ENCODE measurements at regions not wholly inside any gene's neighbourhood (a gene's known extent, or its start where the extent isn't known, plus 50 kb on each side); places are given as distances from the start of the nearest gene placed in this dataset.

- Mint-ChIP-seq H3K4me3 (ENCODE audit: unreplicated experiment) (no peak overlapping the region), H3K27ac (ENCODE audit: low read depth, unreplicated experiment) (no peak overlapping the region), H3K36me3 (ENCODE audit: insufficient read depth, unreplicated experiment) (no peaks in the 10 kb centered on the region), H3K4me1 (ENCODE audit: insufficient read depth, unreplicated experiment) (no peaks in the 10 kb centered on the region), H3K9me3 (ENCODE audit: unreplicated experiment) (no peaks in the 10 kb centered on the region), H3K27me3 (ENCODE audit: insufficient read depth, unreplicated experiment) (no peaks in the 10 kb centered on the region)
- TF ChIP-seq CTCF (IDR thresholded peaks at IDR 0.05; ENCODE audit: unreplicated experiment), result no peak
- ChIA-PET CTCF (interaction anchor here (1.2 kb wide), 1 partner anchor 420 kb away, joined by 3 read pairs; no protein-coding TSS in a partner anchor), POLR2A (no interaction called here)
- DNase-seq (ENCODE audit: unreplicated experiment), result no peak
- intact Hi-C loops (cut with micrococcal nuclease), result no loop called here
- BruUV-seq (replicated peaks), result no TSS peak
These were observed 282.9 kb upstream of the SOX4 start for GRCh38 chr6:21310568-21311140.

DNA sequence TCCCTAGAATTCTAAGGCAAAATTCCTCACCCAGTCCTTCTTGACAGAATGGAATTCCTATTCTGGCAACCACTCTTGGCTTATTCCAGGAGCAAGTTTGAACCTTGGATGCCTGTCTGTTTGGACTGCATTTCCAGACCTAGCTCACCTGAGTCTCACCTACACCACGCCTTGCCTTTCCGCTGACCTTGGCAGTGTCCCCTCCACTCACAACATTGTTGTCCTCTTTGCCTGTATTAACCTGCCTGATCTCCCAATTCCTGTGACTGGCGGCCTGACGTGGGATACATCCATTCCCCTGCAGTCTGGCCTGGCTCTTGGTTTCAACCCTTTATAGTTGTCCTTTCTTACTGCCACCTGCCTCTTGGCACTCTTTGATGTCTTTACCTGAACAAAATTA lies 281.4 kb upstream of the SOX4 start:
- no peak for TF ChIP-seq CTCF (IDR thresholded peaks at IDR 0.05; ENCODE audit: unreplicated experiment)
- CTCF ChIA-PET, result interaction anchor here (0.7 kb wide), 1 partner anchor 48 kb away, joined by 3 read pairs; no protein-coding TSS in a partner anchor
- H3K36me3 Mint-ChIP-seq (ENCODE audit: insufficient read depth, unreplicated experiment), result no peaks in the 10 kb centered on the region
- no peaks in the 10 kb centered on the region for H3K9me3 Mint-ChIP-seq (ENCODE audit: unreplicated experiment)
- intact Hi-C loops (cut with micrococcal nuclease), result no loop called here
- no peak for DNase-seq (ENCODE audit: unreplicated experiment)
- H3K27me3 Mint-ChIP-seq (ENCODE audit: insufficient read depth, unreplicated experiment), result no peaks in the 10 kb centered on the region
- BruUV-seq (replicated peaks), result no TSS peak
- POLR2A ChIA-PET, result no interaction called here
- H3K4me3 Mint-ChIP-seq (ENCODE audit: unreplicated experiment), result no peak overlapping the region
- peak overlapping the region; percentile 37 for H3K27ac Mint-ChIP-seq (ENCODE audit: low read depth, unreplicated experiment)
- no peaks in the 10 kb centered on the region for H3K4me1 Mint-ChIP-seq (ENCODE audit: insufficient read depth, unreplicated experiment)

DNA sequence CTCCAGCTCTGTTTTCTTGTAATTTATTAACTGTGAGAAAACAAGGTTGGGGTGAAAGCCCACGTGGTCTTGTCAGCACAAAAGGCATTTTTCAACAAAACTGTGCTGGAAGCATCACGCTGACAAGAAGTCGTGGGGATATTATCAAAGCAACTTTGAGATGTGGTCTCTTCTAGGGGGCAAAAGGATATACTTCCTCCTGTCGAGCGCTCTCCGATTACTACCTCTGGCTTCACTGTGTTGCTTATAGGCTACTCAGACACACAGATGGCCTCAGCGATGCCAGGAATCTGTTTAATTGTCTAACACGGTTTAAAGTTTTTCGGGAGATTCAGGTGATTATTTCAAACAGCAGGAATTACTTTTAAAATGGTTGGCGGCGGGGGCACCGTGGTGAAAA lies 275.9 kb upstream of the SOX4 start:
- DNase-seq (ENCODE audit: unreplicated experiment), result no peak
- ChIA-PET POLR2A (no interaction called here), CTCF (no interaction called here)
- no peak overlapping the region for H3K27ac Mint-ChIP-seq (ENCODE audit: low read depth, unreplicated experiment)
- no peaks in the 10 kb centered on the region for H3K9me3 Mint-ChIP-seq (ENCODE audit: unreplicated experiment)
- H3K27me3 Mint-ChIP-seq (ENCODE audit: insufficient read depth, unreplicated experiment), result no peaks in the 10 kb centered on the region
- intact Hi-C loops (cut with micrococcal nuclease), result no loop called here
- no TSS peak for BruUV-seq (replicated peaks)
- H3K4me1 Mint-ChIP-seq (ENCODE audit: insufficient read depth, unreplicated experiment), result no peaks in the 10 kb centered on the region
- no peak for TF ChIP-seq CTCF (IDR thresholded peaks at IDR 0.05; ENCODE audit: unreplicated experiment)
- H3K4me3 Mint-ChIP-seq (ENCODE audit: unreplicated experiment), result no peak overlapping the region
- no peaks in the 10 kb centered on the region for H3K36me3 Mint-ChIP-seq (ENCODE audit: insufficient read depth, unreplicated experiment)

DNA sequence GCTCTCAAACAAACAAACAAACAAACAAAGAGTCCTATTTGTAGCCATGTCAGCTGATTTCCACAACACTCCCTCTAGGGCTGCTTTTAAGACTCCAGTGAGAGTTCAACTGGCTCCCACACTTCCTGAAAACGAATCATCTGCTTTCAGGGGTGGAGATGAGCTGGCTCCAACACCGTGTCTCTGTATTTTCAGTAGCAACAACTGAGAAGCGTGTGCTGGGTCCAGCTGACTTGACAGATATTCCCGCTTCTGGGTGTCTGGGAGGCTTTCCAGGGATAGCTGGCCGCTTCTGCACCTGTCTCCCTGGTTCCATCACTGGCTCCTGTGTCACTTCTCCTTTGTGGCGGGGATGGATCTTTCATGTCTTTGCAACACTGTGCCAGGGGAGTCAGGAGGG lies 272.5 kb upstream of the SOX4 start:
- no peak for DNase-seq (ENCODE audit: unreplicated experiment)
- H3K27me3 Mint-ChIP-seq (ENCODE audit: insufficient read depth, unreplicated experiment), result no peaks in the 10 kb centered on the region
- H3K9me3 Mint-ChIP-seq (ENCODE audit: unreplicated experiment), result no peaks in the 10 kb centered on the region
- H3K4me3 Mint-ChIP-seq (ENCODE audit: unreplicated experiment), result no peak overlapping the region
- H3K36me3 Mint-ChIP-seq (ENCODE audit: insufficient read depth, unreplicated experiment), result no peaks in the 10 kb centered on the region
- H3K27ac Mint-ChIP-seq (ENCODE audit: low read depth, unreplicated experiment), result no peak overlapping the region
- H3K4me1 Mint-ChIP-seq (ENCODE audit: insufficient read depth, unreplicated experiment), result no peaks in the 10 kb centered on the region
- BruUV-seq (replicated peaks), result no TSS peak
- ChIA-PET POLR2A (no interaction called here), CTCF (interaction anchor here (0.7 kb wide), 1 partner anchor 443 kb away, joined by 3 read pairs; no protein-coding TSS in a partner anchor)
- intact Hi-C loops (cut with micrococcal nuclease), result no loop called here
- TF ChIP-seq CTCF (IDR thresholded peaks at IDR 0.05; ENCODE audit: unreplicated experiment), result no peak

Data from MCF 10A (cell line).